CD14-positive monocyte (primary cell): ENCODE measurements at regions not wholly inside any gene's neighbourhood (a gene's known extent, or its start where the extent isn't known, plus 50 kb on each side); places are given as distances from the start of the nearest gene placed in this dataset.

Source experiments
- DNase-seq, 3 donors: peaks; one replicate each; pipeline ENCODE4 v3.0.0-alpha.2; 2011 to 2022
- H2AFZ ChIP-seq: 2 replicates; pipeline ENCODE4 v1.6.0; 2012; ENCODE audit warnings: mild to moderate bottlenecking, low read depth, low read length, inconsistent platforms; ENCODE audit not compliant: insufficient read depth, poor library complexity, severe bottlenecking
- H3K27ac ChIP-seq, 2 donors: 1 replicate in 1 of 2; 2 replicates in 1 of 2; pipeline ENCODE4 v1.5.1; 2012 to 2013; ENCODE audit warnings: low read length in 2 of 2, control low read depth in 1 of 2, inconsistent platforms in 1 of 2, low read depth in 1 of 2, mild to moderate bottlenecking in 1 of 2
- H3K27me3 ChIP-seq, 2 donors: one replicate each; pipeline versions ENCODE4 v1.6.0 to v1.6.1; 2011 to 2013; ENCODE audit warnings: low read length in 2 of 2; ENCODE audit not compliant: control insufficient read depth in 2 of 2, insufficient read depth in 2 of 2
- H3K36me3 ChIP-seq, 2 donors: replicated peaks in 1 of 2; 1 replicate in 1 of 2; 2 replicates in 1 of 2; pipeline versions ENCODE4 v1.5.1 to v1.6.1; 2012 to 2013; ENCODE audit warnings: low read length in 2 of 2, control low read depth in 1 of 2, inconsistent platforms in 1 of 2, mild to moderate bottlenecking in 1 of 2; ENCODE audit not compliant: insufficient read depth in 2 of 2, control insufficient read depth in 1 of 2
- H3K4me1 ChIP-seq, 2 donors: 1 replicate in 1 of 2; 2 replicates in 1 of 2; pipeline versions ENCODE4 v1.5.1 to v1.6.1; 2012 to 2013; ENCODE audit warnings: low read length in 2 of 2, control low read depth in 1 of 2, inconsistent platforms in 1 of 2, mild to moderate bottlenecking in 1 of 2, moderate library complexity in 1 of 2; ENCODE audit not compliant: insufficient read depth in 2 of 2, control insufficient read depth in 1 of 2
- H3K4me2 ChIP-seq: replicated peaks from 2 replicates; pipeline ENCODE3; 2012; ENCODE audit warnings: low read length, moderate library complexity, mild to moderate bottlenecking; ENCODE audit not compliant: poor library complexity, severe bottlenecking; ENCODE audit errors: extremely low read depth
- H3K4me3 ChIP-seq, 3 experiments: fragments of 200-600 bp in 1 of 3; sonication (generic) in 1 of 3; replicated peaks in 1 of 3; 1 replicate in 2 of 3; 2 replicates in 1 of 3; pipeline ENCODE4 v1.5.1; 2011 to 2013; ENCODE audit warnings: low read length in 3 of 3, mild to moderate bottlenecking in 3 of 3, control low read depth in 2 of 3, low read depth in 2 of 3, inconsistent platforms in 1 of 3, moderate library complexity in 1 of 3
- H3K79me2 ChIP-seq: 2 replicates; pipeline ENCODE4 v1.6.0; 2012; ENCODE audit warnings: mild to moderate bottlenecking, control low read depth, inconsistent platforms, low read length, moderate library complexity; ENCODE audit not compliant: insufficient read depth
- H3K9ac ChIP-seq: 2 replicates; pipeline ENCODE4 v1.6.0; 2017; ENCODE audit warnings: low read length, mild to moderate bottlenecking; ENCODE audit not compliant: insufficient read depth, poor library complexity, severe bottlenecking
- H3K9me3 ChIP-seq, 2 donors: replicated peaks in 1 of 2; 1 replicate in 1 of 2; 2 replicates in 1 of 2; pipeline versions ENCODE4 v1.5.1 to v1.6.1; 2012 to 2013; ENCODE audit warnings: low read length in 2 of 2, control low read depth in 1 of 2; ENCODE audit not compliant: control insufficient read depth in 1 of 2, insufficient read depth in 1 of 2
- H4K20me1 ChIP-seq: 2 replicates; pipeline ENCODE4 v1.6.0; 2012; ENCODE audit warnings: mild to moderate bottlenecking, low read length, control low read depth, moderate library complexity; ENCODE audit not compliant: insufficient read depth
- H3K27ac Mint-ChIP-seq, 7 donors: one replicate each; pipeline ENCODE4 v1.8.0; 2020; ENCODE audit warnings: mild to moderate bottlenecking in 7 of 7, mixed read lengths in 7 of 7, moderate library complexity in 6 of 7, inconsistent platforms in 2 of 7
- H3K27me3 Mint-ChIP-seq, 3 donors: one replicate each; pipeline ENCODE4 v1.8.0; 2021 to 2022; ENCODE audit warnings: low read depth in 3 of 3, mild to moderate bottlenecking in 3 of 3, mixed read lengths in 3 of 3, moderate library complexity in 3 of 3, inconsistent platforms in 1 of 3
- H3K36me3 Mint-ChIP-seq, 2 donors: one replicate each; pipeline ENCODE4 v1.8.0; 2020; ENCODE audit warnings: mixed read lengths in 2 of 2, inconsistent platforms in 1 of 2, mild to moderate bottlenecking in 1 of 2
- H3K4me1 Mint-ChIP-seq: one replicate; pipeline ENCODE4 v1.8.0; 2020; ENCODE audit warnings: mild to moderate bottlenecking, mixed read lengths
- H3K4me3 Mint-ChIP-seq, 2 donors: one replicate each; pipeline ENCODE4 v1.8.0; 2020; ENCODE audit warnings: mild to moderate bottlenecking in 2 of 2, mixed read lengths in 2 of 2, moderate library complexity in 1 of 2
- H3K9me3 Mint-ChIP-seq, 7 donors: one replicate each; pipeline ENCODE4 v1.8.0; 2020 to 2022; ENCODE audit warnings: mixed read lengths in 7 of 7, mild to moderate bottlenecking in 6 of 7, moderate library complexity in 6 of 7, inconsistent platforms in 2 of 7
- WGBS: methylation state at CpG from one replicate; pipeline ENCODE4 v1.1.5; 2013; ENCODE audit warnings: missing lambda C conversion rate; ENCODE audit not compliant: insufficient coverage; 5-methylcytosine and 5-hydroxymethylcytosine counted together
- intact Hi-C, 2 donors: fragments of 100-400 bp; cut with micrococcal nuclease; formaldehyde crosslinking; loops; one replicate each; pipeline versions ENCODE4 v1.15.0 to v1.15.1; 2023
- TF ChIP-seq, protein P1 (sequence below): fragments of 200-600 bp; IDR thresholded peaks from one replicate; pipeline ENCODE4 v1.8.0; 2022; ENCODE audit warnings: antibody characterized with exemption, mild to moderate bottlenecking

DNA sequence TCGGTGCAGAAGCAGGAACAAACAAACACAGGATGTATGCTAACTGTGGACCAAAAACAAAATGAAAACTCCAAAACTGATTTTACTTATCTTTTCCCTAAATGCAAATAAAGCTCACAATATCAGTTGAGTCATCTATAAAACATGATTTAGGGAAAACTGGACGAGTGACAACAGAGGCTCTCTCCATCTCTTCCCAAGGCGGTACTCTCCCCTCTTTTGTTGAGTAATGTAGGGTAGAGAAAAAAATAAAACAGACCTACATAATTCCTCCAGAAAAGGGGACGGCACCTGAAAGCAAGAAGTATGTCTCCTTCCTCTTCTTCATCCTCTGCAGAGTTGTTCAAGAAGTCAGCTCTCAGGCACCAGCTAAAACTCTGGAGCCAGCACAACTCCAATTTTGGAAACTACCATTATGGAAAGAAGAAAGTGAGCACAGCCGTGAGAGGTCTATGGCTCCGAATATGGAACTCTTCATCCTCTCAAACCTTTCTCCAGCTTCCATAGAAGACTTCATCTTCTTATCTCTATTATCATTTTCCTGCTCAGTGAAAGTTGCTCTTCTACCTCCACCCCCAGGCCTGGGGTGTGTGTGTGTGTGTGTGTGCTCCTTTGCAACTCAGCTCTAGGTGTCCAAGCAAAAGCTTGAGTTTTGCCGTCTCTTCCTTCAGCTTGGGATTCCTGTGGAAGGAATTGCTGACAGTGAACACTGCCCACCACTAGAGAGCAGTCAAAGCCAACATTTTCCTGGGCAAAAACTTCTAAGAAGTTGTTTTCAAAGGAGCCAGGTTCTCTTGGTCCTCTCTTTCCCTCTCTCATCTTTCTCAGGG, 155.4 kb downstream of the DIO2 start:
- H3K9ac ChIP-seq = no peak overlapping the region
- no peaks in the 10 kb centered on the region for H3K4me1 ChIP-seq
- H2AFZ ChIP-seq = no peak overlapping the region
- Mint-ChIP-seq H3K27me3 (no peaks in the 10 kb centered on the region), H3K4me1 (no peaks in the 10 kb centered on the region), H3K9me3 (no peaks in the 10 kb centered on the region), H3K4me3 (no peak overlapping the region), H3K36me3 (no peaks in the 10 kb centered on the region), H3K27ac (no peak overlapping the region)
- H3K27ac ChIP-seq = no peak overlapping the region
- no peak for DNase-seq
- 14% methylated on average over 1 of the region's 7 CpGs for WGBS
- no peaks in the 10 kb centered on the region for H3K27me3 ChIP-seq
- H3K4me3 ChIP-seq = no peak overlapping the region
- no peaks in the 10 kb centered on the region for H3K9me3 ChIP-seq
- H4K20me1 ChIP-seq = no peaks in the 10 kb centered on the region
- no peak overlapping the region for H3K4me2 ChIP-seq
- TF ChIP-seq, protein P1, sequence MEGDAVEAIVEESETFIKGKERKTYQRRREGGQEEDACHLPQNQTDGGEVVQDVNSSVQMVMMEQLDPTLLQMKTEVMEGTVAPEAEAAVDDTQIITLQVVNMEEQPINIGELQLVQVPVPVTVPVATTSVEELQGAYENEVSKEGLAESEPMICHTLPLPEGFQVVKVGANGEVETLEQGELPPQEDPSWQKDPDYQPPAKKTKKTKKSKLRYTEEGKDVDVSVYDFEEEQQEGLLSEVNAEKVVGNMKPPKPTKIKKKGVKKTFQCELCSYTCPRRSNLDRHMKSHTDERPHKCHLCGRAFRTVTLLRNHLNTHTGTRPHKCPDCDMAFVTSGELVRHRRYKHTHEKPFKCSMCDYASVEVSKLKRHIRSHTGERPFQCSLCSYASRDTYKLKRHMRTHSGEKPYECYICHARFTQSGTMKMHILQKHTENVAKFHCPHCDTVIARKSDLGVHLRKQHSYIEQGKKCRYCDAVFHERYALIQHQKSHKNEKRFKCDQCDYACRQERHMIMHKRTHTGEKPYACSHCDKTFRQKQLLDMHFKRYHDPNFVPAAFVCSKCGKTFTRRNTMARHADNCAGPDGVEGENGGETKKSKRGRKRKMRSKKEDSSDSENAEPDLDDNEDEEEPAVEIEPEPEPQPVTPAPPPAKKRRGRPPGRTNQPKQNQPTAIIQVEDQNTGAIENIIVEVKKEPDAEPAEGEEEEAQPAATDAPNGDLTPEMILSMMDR = no peak
- H3K79me2 ChIP-seq = no peaks in the 10 kb centered on the region
- intact Hi-C loops = no loop called here
- H3K36me3 ChIP-seq = no peaks in the 10 kb centered on the region

DNA sequence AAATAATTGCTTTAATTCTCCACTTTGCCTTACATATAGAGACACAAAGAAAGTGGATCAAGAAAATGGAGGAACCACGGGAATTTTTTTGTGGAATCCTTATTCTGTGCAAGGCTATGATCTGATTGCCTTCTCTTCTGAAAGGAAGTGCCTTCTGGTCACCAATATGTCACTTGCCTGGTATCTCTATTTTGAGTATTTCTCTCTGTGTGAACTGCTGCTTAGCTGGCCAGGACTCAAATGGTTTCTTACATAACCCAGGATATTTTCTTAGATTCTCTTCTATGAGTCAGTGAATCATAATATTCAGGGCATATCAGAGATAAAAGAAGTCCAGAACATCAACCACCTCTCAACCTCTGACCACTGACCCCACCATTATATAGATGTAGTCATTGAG, 156.1 kb downstream of the DIO2 start:
- Histone ChIP-seq H3K4me1 (no peaks in the 10 kb centered on the region), H3K9ac (no peak overlapping the region), H3K4me2 (no peak overlapping the region), H3K36me3 (no peaks in the 10 kb centered on the region), H2AFZ (no peak overlapping the region), H3K27me3 (no peaks in the 10 kb centered on the region), H3K79me2 (no peaks in the 10 kb centered on the region), H4K20me1 (no peaks in the 10 kb centered on the region), H3K4me3 (no peak overlapping the region), H3K27ac (no peak overlapping the region), H3K9me3 (no peaks in the 10 kb centered on the region)
- WGBS = no CpG with 5 or more reads among the region's 1 CpG
- TF ChIP-seq, protein P1 = no peak
- DNase-seq = no peak
- Mint-ChIP-seq H3K4me3 (no peak overlapping the region), H3K27ac (no peak overlapping the region), H3K9me3 (peaks cover 0 to 1% (median 0%) of the 10 kb centered on the region in 7 donors), H3K4me1 (no peaks in the 10 kb centered on the region), H3K36me3 (no peaks in the 10 kb centered on the region), H3K27me3 (no peaks in the 10 kb centered on the region)
- intact Hi-C loops = no loop called here
